GM12801 (cell line): ENCODE measurements at regions not wholly inside any gene's neighbourhood (a gene's known extent, or its start where the extent isn't known, plus 50 kb on each side); places are given as distances from the start of the nearest gene placed in this dataset.

ENCODE experiments used
- TF ChIP-seq, protein P1 (sequence below): IDR thresholded peaks from one replicate; pipeline ENCODE4 v1.5.1; 2011; ENCODE audit warnings: control low read depth; ENCODE audit not compliant: insufficient read length; ENCODE audit errors: extremely low read depth

DNA sequence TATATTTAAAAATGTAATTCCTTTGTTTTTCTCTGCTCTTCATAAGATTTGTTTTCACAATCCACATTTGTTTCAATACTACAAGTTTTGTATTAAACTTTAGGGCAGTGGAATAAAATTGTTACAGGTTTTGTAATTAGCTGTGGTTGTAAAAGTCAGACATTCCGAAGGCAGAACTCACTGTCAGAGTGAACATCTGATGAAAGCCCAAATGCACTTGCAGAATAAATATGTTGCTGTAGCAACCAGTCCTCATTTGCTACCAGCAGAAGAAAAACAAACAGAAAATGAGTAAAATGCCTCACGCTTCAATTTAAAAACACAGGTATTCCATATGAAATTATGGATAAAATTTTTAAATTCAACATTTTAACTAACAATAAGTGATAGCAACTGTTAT, 740.1 kb upstream of the FAM174A start:
- TF ChIP-seq, protein P1, sequence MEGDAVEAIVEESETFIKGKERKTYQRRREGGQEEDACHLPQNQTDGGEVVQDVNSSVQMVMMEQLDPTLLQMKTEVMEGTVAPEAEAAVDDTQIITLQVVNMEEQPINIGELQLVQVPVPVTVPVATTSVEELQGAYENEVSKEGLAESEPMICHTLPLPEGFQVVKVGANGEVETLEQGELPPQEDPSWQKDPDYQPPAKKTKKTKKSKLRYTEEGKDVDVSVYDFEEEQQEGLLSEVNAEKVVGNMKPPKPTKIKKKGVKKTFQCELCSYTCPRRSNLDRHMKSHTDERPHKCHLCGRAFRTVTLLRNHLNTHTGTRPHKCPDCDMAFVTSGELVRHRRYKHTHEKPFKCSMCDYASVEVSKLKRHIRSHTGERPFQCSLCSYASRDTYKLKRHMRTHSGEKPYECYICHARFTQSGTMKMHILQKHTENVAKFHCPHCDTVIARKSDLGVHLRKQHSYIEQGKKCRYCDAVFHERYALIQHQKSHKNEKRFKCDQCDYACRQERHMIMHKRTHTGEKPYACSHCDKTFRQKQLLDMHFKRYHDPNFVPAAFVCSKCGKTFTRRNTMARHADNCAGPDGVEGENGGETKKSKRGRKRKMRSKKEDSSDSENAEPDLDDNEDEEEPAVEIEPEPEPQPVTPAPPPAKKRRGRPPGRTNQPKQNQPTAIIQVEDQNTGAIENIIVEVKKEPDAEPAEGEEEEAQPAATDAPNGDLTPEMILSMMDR: no peak

DNA sequence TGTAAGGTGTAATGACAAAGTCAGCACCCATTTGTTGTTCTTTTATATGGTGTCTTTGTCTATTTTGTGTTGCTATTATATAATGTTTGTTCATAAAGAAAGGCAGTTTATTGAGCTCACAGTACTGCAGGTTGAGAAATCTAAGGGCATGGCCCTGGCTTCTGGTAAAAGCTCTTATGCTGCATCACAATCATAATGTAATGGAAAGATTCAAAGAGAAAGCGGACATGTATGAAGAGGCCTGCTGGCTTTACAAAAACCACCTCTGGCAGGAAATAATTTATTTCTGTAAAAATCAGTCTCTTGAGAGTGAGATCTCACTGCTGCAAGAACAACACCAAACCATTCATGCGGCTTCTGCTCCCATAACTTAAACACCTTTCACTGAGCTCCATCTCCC, 746.7 kb upstream of the FAM174A start:
- TF ChIP-seq, protein P1: no peak

DNA sequence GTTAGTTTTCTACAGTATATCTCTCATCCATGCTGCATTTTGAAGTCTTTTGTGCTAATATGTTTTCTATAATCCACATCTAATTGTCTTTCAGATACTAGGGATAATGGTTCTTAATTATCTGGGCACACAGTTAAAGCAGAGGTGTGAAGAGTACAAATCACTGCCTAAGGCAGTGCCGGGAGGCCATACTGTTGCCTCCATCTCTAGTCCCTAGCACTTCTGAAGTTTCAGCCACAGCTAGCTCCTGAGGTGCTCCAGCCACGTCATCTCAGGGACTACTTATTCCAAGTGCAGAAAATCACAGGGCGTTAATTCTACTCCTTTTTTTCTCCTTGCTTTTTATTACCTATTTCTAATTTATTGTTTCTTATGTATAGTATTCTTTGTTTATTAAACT, 760.0 kb upstream of the FAM174A start:
- TF ChIP-seq, protein P1: no peak

DNA sequence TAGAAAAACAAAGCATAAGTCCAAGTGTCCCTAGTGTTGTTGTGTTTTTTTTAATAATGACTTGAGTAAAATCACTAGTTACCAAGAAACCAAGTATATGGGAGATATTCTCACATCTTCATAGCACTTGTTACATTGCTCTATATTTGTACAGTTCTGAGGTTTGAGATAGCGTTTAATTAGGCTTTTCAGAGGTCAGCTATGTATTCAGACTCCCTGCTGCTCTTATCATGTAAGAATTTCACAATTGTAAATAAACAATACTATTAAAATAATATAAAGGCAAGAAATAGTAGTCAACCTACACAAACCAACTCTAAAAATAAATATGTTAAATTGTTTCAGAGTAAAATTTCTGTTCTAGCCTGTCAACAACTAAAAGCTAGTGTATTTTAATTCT, 761.9 kb upstream of the FAM174A start:
- TF ChIP-seq, protein P1: no peak

DNA sequence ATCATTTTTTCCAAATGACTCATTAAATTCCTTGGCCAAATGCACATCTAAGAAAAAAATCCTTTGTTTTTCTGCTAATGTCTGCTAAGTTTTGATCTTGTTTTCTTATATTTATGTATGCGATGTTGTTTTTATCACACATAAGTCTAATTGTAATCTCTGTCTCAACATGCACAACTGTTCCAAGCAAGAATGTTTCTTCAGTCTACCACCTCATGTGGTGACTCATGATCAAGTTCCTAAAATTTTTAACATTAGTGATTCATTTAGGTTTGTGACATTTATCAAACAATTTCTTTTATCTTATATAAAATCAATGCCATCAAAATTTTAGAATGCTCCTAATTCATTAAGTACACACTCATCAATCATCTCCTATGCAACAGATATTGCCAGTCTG, 763.9 kb upstream of the FAM174A start:
- TF ChIP-seq, protein P1: no peak

DNA sequence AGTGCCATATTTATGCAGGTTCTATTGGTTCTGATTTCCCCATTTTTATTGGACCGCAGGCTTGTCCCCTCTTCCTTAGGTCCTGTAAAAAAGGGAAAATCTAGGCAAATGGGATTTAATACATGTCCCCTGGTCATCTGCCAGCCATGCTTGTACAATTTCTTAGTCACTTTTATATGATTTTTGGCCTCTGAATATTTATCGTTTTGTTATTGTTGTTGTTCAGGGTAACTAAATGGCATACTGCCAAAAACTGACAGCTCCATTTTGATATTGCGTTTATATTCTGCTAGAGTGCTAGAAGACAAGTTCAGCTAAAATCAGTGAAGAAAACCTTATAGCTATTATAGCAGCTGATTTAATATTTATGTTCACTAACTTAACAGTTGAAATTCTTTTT, 770.2 kb upstream of the FAM174A start:
- TF ChIP-seq, protein P1: no peak

DNA sequence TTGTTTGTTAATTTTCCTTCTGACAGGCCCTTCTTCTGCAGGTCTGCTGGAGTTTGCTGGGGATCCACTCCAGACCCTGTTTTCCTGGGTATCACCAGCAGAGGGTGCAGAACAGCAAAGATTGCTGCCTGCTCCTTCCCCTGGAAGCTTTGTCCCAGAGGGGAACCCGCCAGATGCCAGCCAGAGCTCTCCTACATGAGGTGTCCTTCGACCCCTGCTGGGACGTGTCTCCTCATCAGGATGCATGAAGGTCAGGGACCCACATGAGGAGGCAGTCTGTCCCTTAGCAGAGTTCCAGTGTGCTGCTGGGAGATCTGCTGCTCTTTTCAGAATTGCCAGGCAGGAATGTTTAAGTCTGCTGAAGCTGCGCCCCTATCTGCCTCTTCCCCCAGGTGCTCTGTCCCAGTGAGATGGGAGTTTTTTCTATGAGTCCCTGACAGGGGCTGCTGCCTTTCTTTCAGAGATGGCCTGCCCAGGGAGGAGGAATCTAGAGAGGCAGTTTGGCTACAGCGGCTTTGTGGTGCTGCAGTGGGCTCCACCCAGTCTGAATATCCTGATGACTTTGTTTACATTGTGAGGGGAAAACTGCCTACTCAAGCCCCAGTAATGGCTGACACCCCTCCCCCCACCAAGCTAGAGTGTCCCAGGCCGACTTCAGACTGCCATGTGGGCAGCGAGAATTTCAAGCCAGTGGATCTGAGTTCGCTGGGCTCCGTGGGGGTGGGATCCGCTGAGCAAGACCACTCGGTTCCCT, 772.0 kb upstream of the FAM174A start:
- TF ChIP-seq, protein P1: no peak
